ENCODE measurements at regions not wholly inside any gene's neighbourhood (a gene's known extent, or its start where the extent isn't known, plus 50 kb on each side); places are given as distances from the start of the nearest gene placed in this dataset.

- intact Hi-C loops (cut with DNase I): no loop called here
- Histone ChIP-seq H3K27ac (no peak overlapping the region), H3K27me3 (replicated peaks; ENCODE audit: insufficient read depth) (no peaks in the 10 kb centered on the region), H3K36me3 (no peaks in the 10 kb centered on the region), H3K4me1 (replicated peaks) (no peaks in the 10 kb centered on the region), H3K9me3 (no peaks in the 10 kb centered on the region), H3K4me3 (no peak overlapping the region)
- WGBS: 68% methylated on average over 2 of the region's 2 CpGs
- DNase-seq (ENCODE audit: low spot score): no peak
- TF ChIP-seq POLR2AphosphoS5 (IDR thresholded peaks at IDR 0.05) (no peak), POLR2A (IDR thresholded peaks at IDR 0.05) (no peak)
- TF ChIP-seq, protein P1, sequence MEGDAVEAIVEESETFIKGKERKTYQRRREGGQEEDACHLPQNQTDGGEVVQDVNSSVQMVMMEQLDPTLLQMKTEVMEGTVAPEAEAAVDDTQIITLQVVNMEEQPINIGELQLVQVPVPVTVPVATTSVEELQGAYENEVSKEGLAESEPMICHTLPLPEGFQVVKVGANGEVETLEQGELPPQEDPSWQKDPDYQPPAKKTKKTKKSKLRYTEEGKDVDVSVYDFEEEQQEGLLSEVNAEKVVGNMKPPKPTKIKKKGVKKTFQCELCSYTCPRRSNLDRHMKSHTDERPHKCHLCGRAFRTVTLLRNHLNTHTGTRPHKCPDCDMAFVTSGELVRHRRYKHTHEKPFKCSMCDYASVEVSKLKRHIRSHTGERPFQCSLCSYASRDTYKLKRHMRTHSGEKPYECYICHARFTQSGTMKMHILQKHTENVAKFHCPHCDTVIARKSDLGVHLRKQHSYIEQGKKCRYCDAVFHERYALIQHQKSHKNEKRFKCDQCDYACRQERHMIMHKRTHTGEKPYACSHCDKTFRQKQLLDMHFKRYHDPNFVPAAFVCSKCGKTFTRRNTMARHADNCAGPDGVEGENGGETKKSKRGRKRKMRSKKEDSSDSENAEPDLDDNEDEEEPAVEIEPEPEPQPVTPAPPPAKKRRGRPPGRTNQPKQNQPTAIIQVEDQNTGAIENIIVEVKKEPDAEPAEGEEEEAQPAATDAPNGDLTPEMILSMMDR (IDR thresholded peaks at IDR 0.05): no peak
Observed at GRCh38 chr17:70608193-70608592, 438.9 kb downstream of the KCNJ2 start.

DNA sequence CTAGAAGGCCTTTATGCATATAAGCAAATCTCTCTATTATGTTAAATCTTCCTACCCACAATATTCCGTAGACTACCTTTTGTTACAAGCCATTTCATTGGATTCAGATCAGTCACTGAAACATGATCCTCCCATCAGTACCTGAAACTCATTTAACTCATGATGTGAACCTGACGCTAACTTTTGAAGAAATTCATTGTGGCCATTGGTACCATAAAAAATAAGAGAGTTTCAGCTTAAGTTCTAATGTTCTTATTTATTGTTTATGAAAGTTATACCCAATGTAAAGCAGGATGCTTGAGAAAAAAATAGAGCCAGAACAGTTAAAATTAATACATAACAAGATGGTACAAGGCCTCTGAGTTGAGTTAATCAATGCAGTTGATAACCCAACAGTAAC is 439.6 kb downstream of the KCNJ2 start:
- Histone ChIP-seq H3K27me3 (replicated peaks; ENCODE audit: insufficient read depth) (no peaks in the 10 kb centered on the region), H3K27ac (no peak overlapping the region), H3K4me1 (replicated peaks) (no peaks in the 10 kb centered on the region), H3K36me3 (no peaks in the 10 kb centered on the region), H3K9me3 (no peaks in the 10 kb centered on the region), H3K4me3 (no peak overlapping the region)
- TF ChIP-seq POLR2AphosphoS5 (IDR thresholded peaks at IDR 0.05): no peak
- no peak for TF ChIP-seq POLR2A (IDR thresholded peaks at IDR 0.05)
- TF ChIP-seq, protein P1 (IDR thresholded peaks at IDR 0.05): no peak
- WGBS: 64% methylated on average over 2 of the region's 2 CpGs
- no peak for DNase-seq (ENCODE audit: low spot score)
- intact Hi-C loops (cut with DNase I): no loop called here

- no peak for DNase-seq (ENCODE audit: low spot score)
- no peak for TF ChIP-seq POLR2A (IDR thresholded peaks at IDR 0.05)
- TF ChIP-seq, protein P1 (IDR thresholded peaks at IDR 0.05): no peak
- TF ChIP-seq POLR2AphosphoS5 (IDR thresholded peaks at IDR 0.05): no peak
- no peaks in the 10 kb centered on the region for H3K9me3 ChIP-seq
- no peak overlapping the region for H3K4me3 ChIP-seq
- 85% methylated on average over 1 of the region's 1 CpG for WGBS
- intact Hi-C loops (cut with DNase I): no loop called here
- no peak overlapping the region for H3K27ac ChIP-seq
- no peaks in the 10 kb centered on the region for H3K4me1 ChIP-seq (replicated peaks)
- H3K27me3 ChIP-seq (replicated peaks; ENCODE audit: insufficient read depth): no peaks in the 10 kb centered on the region
- no peaks in the 10 kb centered on the region for H3K36me3 ChIP-seq
Observed at GRCh38 chr17:70609566-70609965, 440.2 kb downstream of the KCNJ2 start.

DNA sequence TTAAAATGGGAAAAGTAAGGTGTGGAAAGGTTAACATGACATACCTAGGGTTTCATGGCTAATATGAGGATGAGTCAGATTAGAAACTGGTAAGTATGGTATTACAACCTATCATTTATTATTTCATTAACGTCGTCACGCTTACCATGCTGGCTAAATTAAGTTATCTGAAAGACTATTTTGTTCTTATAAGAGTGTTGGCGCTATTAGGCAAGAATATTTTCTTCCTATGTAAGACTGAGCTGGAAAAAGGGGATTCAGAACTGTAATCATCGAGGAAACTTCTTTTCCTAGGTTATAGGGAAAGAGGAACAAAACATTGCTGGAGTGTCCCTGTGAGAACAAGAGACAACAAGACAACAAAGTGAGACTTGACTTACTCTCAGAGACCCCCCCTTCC is 440.8 kb downstream of the KCNJ2 start:
- intact Hi-C loops (cut with DNase I): no loop called here
- Histone ChIP-seq H3K36me3 (no peaks in the 10 kb centered on the region), H3K9me3 (no peaks in the 10 kb centered on the region), H3K4me1 (replicated peaks) (no peaks in the 10 kb centered on the region), H3K27ac (no peak overlapping the region), H3K4me3 (no peak overlapping the region), H3K27me3 (replicated peaks; ENCODE audit: insufficient read depth) (no peaks in the 10 kb centered on the region)
- TF ChIP-seq POLR2AphosphoS5 (IDR thresholded peaks at IDR 0.05) (no peak), POLR2A (IDR thresholded peaks at IDR 0.05) (no peak)
- TF ChIP-seq, protein P1 (IDR thresholded peaks at IDR 0.05): no peak
- 93% methylated on average over 5 of the region's 5 CpGs for WGBS
- no peak for DNase-seq (ENCODE audit: low spot score)

GRCh38 chr17:70613681-70614080 is 444.3 kb downstream of the KCNJ2 start:
- WGBS: 72% methylated on average over 1 of the region's 1 CpG
- no peak for DNase-seq (ENCODE audit: low spot score)
- H3K9me3 ChIP-seq: no peaks in the 10 kb centered on the region
- no peaks in the 10 kb centered on the region for H3K27me3 ChIP-seq (replicated peaks; ENCODE audit: insufficient read depth)
- TF ChIP-seq POLR2AphosphoS5 (IDR thresholded peaks at IDR 0.05) (no peak), POLR2A (IDR thresholded peaks at IDR 0.05) (no peak)
- TF ChIP-seq, protein P1 (IDR thresholded peaks at IDR 0.05): no peak
- intact Hi-C loops (cut with DNase I): no loop called here
- no peaks in the 10 kb centered on the region for H3K4me1 ChIP-seq (replicated peaks)
- no peaks in the 10 kb centered on the region for H3K36me3 ChIP-seq
- H3K27ac ChIP-seq: no peak overlapping the region
- H3K4me3 ChIP-seq: no peak overlapping the region
